GM19397 (cell line): ENCODE measurements at regions not wholly inside any gene's neighbourhood (a gene's known extent, or its start where the extent isn't known, plus 50 kb on each side); places are given as distances from the start of the nearest gene placed in this dataset.
"Not testable (repeated sequence)": the region's sequence is repeated elsewhere in the genome, so short reads cannot be mapped to it uniquely, and the experiment has no call there.

ENCODE experiments used
- ATAC-seq: cut with Tn5 transposase; IDR thresholded peaks from one replicate; pipeline ENCODE4 v1.9.1; 2021; ENCODE audit warnings: mild to moderate bottlenecking, moderate library complexity; ENCODE audit not compliant: unreplicated experiment

- ATAC-seq, result no peak
Observed at GRCh38 chr2:219829667-219830352, 202.4 kb downstream of the SLC4A3 start.

- ATAC-seq, result no peak
Observed at GRCh38 chr2:219830353-219830738, 202.9 kb downstream of the SLC4A3 start.

- ATAC-seq, result no peak
Observed at GRCh38 chr2:219831957-219832356, 204.5 kb downstream of the SLC4A3 start.

- ATAC-seq, result no peak
Observed at GRCh38 chr2:219832904-219833303, 205.5 kb downstream of the SLC4A3 start.

GRCh38 chr2:219835493-219835892 is 208.1 kb downstream of the SLC4A3 start:
- ATAC-seq, result no peak

GRCh38 chr2:219836647-219837177 is 209.3 kb downstream of the SLC4A3 start:
- ATAC-seq, result no peak

- peak; percentile 98 for ATAC-seq
Observed at GRCh38 chr2:219844401-219845091, 217.1 kb downstream of the SLC4A3 start.

GRCh38 chr2:219848882-219849281 is 221.5 kb downstream of the SLC4A3 start:
- ATAC-seq, result no peak

GRCh38 chr2:219851169-219851568 is 223.7 kb downstream of the SLC4A3 start:
- ATAC-seq, result no peak

GRCh38 chr2:219851801-219852481 is 224.5 kb downstream of the SLC4A3 start:
- no peak for ATAC-seq

- ATAC-seq, result no peak
Observed at GRCh38 chr2:219852626-219853025, 225.2 kb downstream of the SLC4A3 start.

GRCh38 chr2:219856602-219857001 is 229.2 kb downstream of the SLC4A3 start:
- ATAC-seq, result no peak

GRCh38 chr2:219857751-219858150 is 230.3 kb downstream of the SLC4A3 start:
- no peak for ATAC-seq

- ATAC-seq, result no peak
Observed at GRCh38 chr2:219861307-219861706, 233.9 kb downstream of the SLC4A3 start.

- ATAC-seq, result no peak
Observed at GRCh38 chr2:219864154-219864553, 236.7 kb downstream of the SLC4A3 start.

- no peak for ATAC-seq
Observed at GRCh38 chr2:219868635-219869034, 241.2 kb downstream of the SLC4A3 start.

GRCh38 chr2:219870041-219870440 is 242.6 kb downstream of the SLC4A3 start:
- ATAC-seq, result no peak

- ATAC-seq, result no peak
Observed at GRCh38 chr2:219871351-219871750, 243.9 kb downstream of the SLC4A3 start.

GRCh38 chr2:219875036-219875435 is 247.6 kb downstream of the SLC4A3 start:
- no peak for ATAC-seq

- ATAC-seq, result not testable (repeated sequence)
Observed at GRCh38 chr2:219875986-219876385, 248.6 kb downstream of the SLC4A3 start.

GRCh38 chr2:219876931-219877330 is 249.5 kb downstream of the SLC4A3 start:
- no peak for ATAC-seq

- no peak for ATAC-seq
Observed at GRCh38 chr2:219877728-219878127, 250.3 kb downstream of the SLC4A3 start.
